HL-60 (cell line): ENCODE measurements at regions not wholly inside any gene's neighbourhood (a gene's known extent, or its start where the extent isn't known, plus 50 kb on each side); places are given as distances from the start of the nearest gene placed in this dataset.

Experiments used
- GABPA ChIP-seq: IDR thresholded peaks from 2 replicates; pipeline ENCODE4 v1.6.1; 2012; ENCODE audit warnings: low read depth
- POLR2AphosphoS5 ChIP-seq: IDR thresholded peaks from 2 replicates; pipeline ENCODE4 v1.6.1; 2012; ENCODE audit warnings: low read depth
- REST ChIP-seq: IDR thresholded peaks from 2 replicates; pipeline ENCODE4 v1.6.1; 2012; ENCODE audit warnings: low read depth; ENCODE audit not compliant: insufficient replicate concordance
- SPI1 ChIP-seq: IDR thresholded peaks from 2 replicates; pipeline ENCODE4 v1.6.1; 2012; ENCODE audit warnings: low read depth, mild to moderate bottlenecking, borderline replicate concordance
- TF ChIP-seq, protein P1 (sequence below): IDR thresholded peaks from one replicate; pipeline ENCODE4 v1.5.1; 2011; ENCODE audit warnings: low read length, control low read depth, inconsistent platforms; ENCODE audit not compliant: insufficient read depth

GRCh38 chr10:57769298-57769697 lies 498.4 kb downstream of the IPMK start:
- TF ChIP-seq GABPA (no peak), POLR2AphosphoS5 (no peak), REST (no peak), SPI1 (no peak)
- TF ChIP-seq, protein P1, sequence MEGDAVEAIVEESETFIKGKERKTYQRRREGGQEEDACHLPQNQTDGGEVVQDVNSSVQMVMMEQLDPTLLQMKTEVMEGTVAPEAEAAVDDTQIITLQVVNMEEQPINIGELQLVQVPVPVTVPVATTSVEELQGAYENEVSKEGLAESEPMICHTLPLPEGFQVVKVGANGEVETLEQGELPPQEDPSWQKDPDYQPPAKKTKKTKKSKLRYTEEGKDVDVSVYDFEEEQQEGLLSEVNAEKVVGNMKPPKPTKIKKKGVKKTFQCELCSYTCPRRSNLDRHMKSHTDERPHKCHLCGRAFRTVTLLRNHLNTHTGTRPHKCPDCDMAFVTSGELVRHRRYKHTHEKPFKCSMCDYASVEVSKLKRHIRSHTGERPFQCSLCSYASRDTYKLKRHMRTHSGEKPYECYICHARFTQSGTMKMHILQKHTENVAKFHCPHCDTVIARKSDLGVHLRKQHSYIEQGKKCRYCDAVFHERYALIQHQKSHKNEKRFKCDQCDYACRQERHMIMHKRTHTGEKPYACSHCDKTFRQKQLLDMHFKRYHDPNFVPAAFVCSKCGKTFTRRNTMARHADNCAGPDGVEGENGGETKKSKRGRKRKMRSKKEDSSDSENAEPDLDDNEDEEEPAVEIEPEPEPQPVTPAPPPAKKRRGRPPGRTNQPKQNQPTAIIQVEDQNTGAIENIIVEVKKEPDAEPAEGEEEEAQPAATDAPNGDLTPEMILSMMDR: no peak
